Liver (tissue), 3 donors: ENCODE measurements at regions not wholly inside any gene's neighbourhood (a gene's known extent, or its start where the extent isn't known, plus 50 kb on each side); places are given as distances from the start of the nearest gene placed in this dataset.

Experiments used
- FOXA1 ChIP-seq: IDR thresholded peaks from 2 replicates; pipeline ENCODE4 v1.6.1; 2016; ENCODE audit warnings: antibody characterized with exemption
- HNF4G ChIP-seq: IDR thresholded peaks from 2 replicates; pipeline ENCODE4 v1.6.1; 2016; ENCODE audit warnings: antibody characterized with exemption
- NR2F2 ChIP-seq: IDR thresholded peaks from 2 replicates; pipeline ENCODE4 v1.6.1; 2016; ENCODE audit warnings: antibody characterized with exemption
- RAD21 ChIP-seq, 2 donors: IDR thresholded peaks; 2 replicates each; pipeline ENCODE4 v1.6.1; 2016; ENCODE audit warnings: antibody characterized with exemption in 2 of 2, mild to moderate bottlenecking in 2 of 2
- RXRA ChIP-seq, 2 donors: IDR thresholded peaks; 2 replicates each; pipeline ENCODE4 v1.6.1; 2017 to 2018; ENCODE audit warnings: antibody characterized with exemption in 2 of 2, mild to moderate bottlenecking in 1 of 2
- TAF1 ChIP-seq: conservative IDR thresholded peaks from 2 replicates; pipeline ENCODE4 v1.6.1; 2016; ENCODE audit warnings: antibody characterized with exemption, mild to moderate bottlenecking
- YY1 ChIP-seq: IDR thresholded peaks from 2 replicates; pipeline ENCODE4 v1.6.1; 2016; ENCODE audit warnings: antibody characterized with exemption, mild to moderate bottlenecking
- TF ChIP-seq, protein P1 (sequence below): fragments of 150-350 bp; IDR thresholded peaks from 2 replicates; pipeline ENCODE4 v1.5.1; 2017; ENCODE audit warnings: improper control_type of control experiment, low read depth, low read length; ENCODE audit not compliant: missing input control
- TF ChIP-seq, protein P2 (sequence below): IDR thresholded peaks from 2 replicates; pipeline ENCODE4 v1.6.1; 2016; ENCODE audit warnings: antibody characterized with exemption
- TF ChIP-seq, protein P3 (sequence below): IDR thresholded peaks from 2 replicates; pipeline ENCODE4 v1.6.1; 2016; ENCODE audit warnings: antibody characterized with exemption
- donor health status: healthy.
- donor health status: healthy.

DNA sequence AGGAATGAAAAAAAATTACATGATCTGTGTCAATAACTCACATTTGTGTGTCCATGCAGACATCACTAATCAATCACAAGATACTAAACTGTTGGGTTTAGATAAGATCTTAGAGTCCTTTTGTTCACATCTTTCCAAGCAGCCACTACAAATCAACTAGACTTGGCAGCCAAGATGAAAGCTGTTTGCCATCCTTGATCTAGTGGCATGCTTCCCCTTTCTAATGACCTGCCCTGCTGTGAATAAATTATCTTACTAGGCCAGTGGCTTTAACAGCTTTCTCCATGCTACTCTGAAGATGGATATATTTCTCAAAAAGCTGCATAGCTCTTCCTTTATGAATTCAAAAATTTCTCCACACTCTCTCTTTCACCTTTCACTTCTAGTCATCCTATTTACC lies 1338.0 kb upstream of the ACVR2A start:
- TF ChIP-seq, protein P1, sequence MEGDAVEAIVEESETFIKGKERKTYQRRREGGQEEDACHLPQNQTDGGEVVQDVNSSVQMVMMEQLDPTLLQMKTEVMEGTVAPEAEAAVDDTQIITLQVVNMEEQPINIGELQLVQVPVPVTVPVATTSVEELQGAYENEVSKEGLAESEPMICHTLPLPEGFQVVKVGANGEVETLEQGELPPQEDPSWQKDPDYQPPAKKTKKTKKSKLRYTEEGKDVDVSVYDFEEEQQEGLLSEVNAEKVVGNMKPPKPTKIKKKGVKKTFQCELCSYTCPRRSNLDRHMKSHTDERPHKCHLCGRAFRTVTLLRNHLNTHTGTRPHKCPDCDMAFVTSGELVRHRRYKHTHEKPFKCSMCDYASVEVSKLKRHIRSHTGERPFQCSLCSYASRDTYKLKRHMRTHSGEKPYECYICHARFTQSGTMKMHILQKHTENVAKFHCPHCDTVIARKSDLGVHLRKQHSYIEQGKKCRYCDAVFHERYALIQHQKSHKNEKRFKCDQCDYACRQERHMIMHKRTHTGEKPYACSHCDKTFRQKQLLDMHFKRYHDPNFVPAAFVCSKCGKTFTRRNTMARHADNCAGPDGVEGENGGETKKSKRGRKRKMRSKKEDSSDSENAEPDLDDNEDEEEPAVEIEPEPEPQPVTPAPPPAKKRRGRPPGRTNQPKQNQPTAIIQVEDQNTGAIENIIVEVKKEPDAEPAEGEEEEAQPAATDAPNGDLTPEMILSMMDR: no peak
- TF ChIP-seq, protein P2, sequence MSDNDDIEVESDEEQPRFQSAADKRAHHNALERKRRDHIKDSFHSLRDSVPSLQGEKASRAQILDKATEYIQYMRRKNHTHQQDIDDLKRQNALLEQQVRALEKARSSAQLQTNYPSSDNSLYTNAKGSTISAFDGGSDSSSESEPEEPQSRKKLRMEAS: no peak
- TF ChIP-seq HNF4G: no peak
- TF ChIP-seq FOXA1: no peak
- TF ChIP-seq TAF1: no peak
- no peak for TF ChIP-seq YY1
- TF ChIP-seq, protein P3, sequence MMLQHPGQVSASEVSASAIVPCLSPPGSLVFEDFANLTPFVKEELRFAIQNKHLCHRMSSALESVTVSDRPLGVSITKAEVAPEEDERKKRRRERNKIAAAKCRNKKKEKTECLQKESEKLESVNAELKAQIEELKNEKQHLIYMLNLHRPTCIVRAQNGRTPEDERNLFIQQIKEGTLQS: no peak
- TF ChIP-seq NR2F2: no peak
- TF ChIP-seq RAD21 (IDR thresholded peaks at IDR 0.05): no peak
- no peak for TF ChIP-seq RXRA (IDR thresholded peaks at IDR 0.05)
